ENCODE measurements at regions not wholly inside any gene's neighbourhood (a gene's known extent, or its start where the extent isn't known, plus 50 kb on each side); places are given as distances from the start of the nearest gene placed in this dataset.
A peak's percentile ranks its signal among the peaks of the same experiment; 100 is the strongest.

- no peak for DNase-seq (ENCODE audit: low spot score)
- no TSS peak for BruUV-seq (replicated peaks)
- CTCF ChIA-PET, result no interaction called here
- Histone ChIP-seq H3K36me3 (ENCODE audit: insufficient read depth, low read length, poor library complexity, severe bottlenecking) (no peaks in the 10 kb centered on the region), H3K27ac (ENCODE audit: low read depth, low read length, poor library complexity, severe bottlenecking) (no peak overlapping the region), H3K4me3 (ENCODE audit: low read depth, low read length, poor library complexity, severe bottlenecking) (no peak overlapping the region), H3K27me3 (replicated peaks; ENCODE audit: insufficient read depth, low read depth, low read length, poor library complexity) (no peaks in the 10 kb centered on the region), H3K9me3 (ENCODE audit: low read depth, low read length, poor library complexity, severe bottlenecking) (no peaks in the 10 kb centered on the region), H3K4me1 (ENCODE audit: insufficient read depth, low read length, poor library complexity, severe bottlenecking) (peaks cover 16% of the 10 kb centered on the region)
- intact Hi-C loops (cut with micrococcal nuclease; ENCODE audit: unreplicated experiment), result no loop called here
- POLR2A ChIA-PET (ENCODE audit: low non-redundant PET), result no interaction called here
- TF ChIP-seq EZH2 (IDR thresholded peaks at IDR 0.05; ENCODE audit: borderline replicate concordance, low read depth, low read length, poor library complexity, severe bottlenecking), result no peak
- no peak for TF ChIP-seq CTCF (conservative IDR thresholded peaks at IDR 0.05; ENCODE audit: low read depth, low read length)
Measured at GRCh38 chr6:144647406-144647964, 362.4 kb downstream of the UTRN start.

- CTCF ChIA-PET, result no interaction called here
- no TSS peak for BruUV-seq (replicated peaks)
- POLR2A ChIA-PET (ENCODE audit: low non-redundant PET), result no interaction called here
- no peak overlapping the region for H3K27ac ChIP-seq (ENCODE audit: low read depth, low read length, poor library complexity, severe bottlenecking)
- no peaks in the 10 kb centered on the region for H3K27me3 ChIP-seq (replicated peaks; ENCODE audit: insufficient read depth, low read depth, low read length, poor library complexity)
- no peaks in the 10 kb centered on the region for H3K36me3 ChIP-seq (ENCODE audit: insufficient read depth, low read length, poor library complexity, severe bottlenecking)
- H3K4me1 ChIP-seq (ENCODE audit: insufficient read depth, low read length, poor library complexity, severe bottlenecking), result peaks cover 16% of the 10 kb centered on the region
- no peak overlapping the region for H3K4me3 ChIP-seq (ENCODE audit: low read depth, low read length, poor library complexity, severe bottlenecking)
- TF ChIP-seq CTCF (conservative IDR thresholded peaks at IDR 0.05; ENCODE audit: low read depth, low read length) (peak; percentile 37; the same call in 1 of the 2 replicates), EZH2 (IDR thresholded peaks at IDR 0.05; ENCODE audit: borderline replicate concordance, low read depth, low read length, poor library complexity, severe bottlenecking) (no peak)
- H3K9me3 ChIP-seq (ENCODE audit: low read depth, low read length, poor library complexity, severe bottlenecking), result no peaks in the 10 kb centered on the region
- DNase-seq (ENCODE audit: low spot score), result peak; percentile 29
- intact Hi-C loops (cut with micrococcal nuclease; ENCODE audit: unreplicated experiment), result no loop called here
Measured at GRCh38 chr6:144647971-144648651, 363.0 kb downstream of the UTRN start.

- TF ChIP-seq EZH2 (IDR thresholded peaks at IDR 0.05; ENCODE audit: borderline replicate concordance, low read depth, low read length, poor library complexity, severe bottlenecking) (no peak), CTCF (conservative IDR thresholded peaks at IDR 0.05; ENCODE audit: low read depth, low read length) (no peak)
- Histone ChIP-seq H3K4me3 (ENCODE audit: low read depth, low read length, poor library complexity, severe bottlenecking) (no peak overlapping the region), H3K9me3 (ENCODE audit: low read depth, low read length, poor library complexity, severe bottlenecking) (no peaks in the 10 kb centered on the region), H3K4me1 (ENCODE audit: insufficient read depth, low read length, poor library complexity, severe bottlenecking) (peaks cover 16% of the 10 kb centered on the region), H3K27me3 (replicated peaks; ENCODE audit: insufficient read depth, low read depth, low read length, poor library complexity) (no peaks in the 10 kb centered on the region), H3K27ac (ENCODE audit: low read depth, low read length, poor library complexity, severe bottlenecking) (no peak overlapping the region), H3K36me3 (ENCODE audit: insufficient read depth, low read length, poor library complexity, severe bottlenecking) (no peaks in the 10 kb centered on the region)
- no TSS peak for BruUV-seq (replicated peaks)
- DNase-seq (ENCODE audit: low spot score), result no peak
- intact Hi-C loops (cut with micrococcal nuclease; ENCODE audit: unreplicated experiment), result no loop called here
- POLR2A ChIA-PET (ENCODE audit: low non-redundant PET), result no interaction called here
- CTCF ChIA-PET, result no interaction called here
Measured at GRCh38 chr6:144649085-144649484, 363.9 kb downstream of the UTRN start.
